Gastrocnemius medialis (tissue), 4 donors: ENCODE measurements at regions not wholly inside any gene's neighbourhood (a gene's known extent, or its start where the extent isn't known, plus 50 kb on each side); places are given as distances from the start of the nearest gene placed in this dataset.

Experiments
- ATAC-seq, 2 donors: fragments of 150-250 bp; one replicate each; pipeline ENCODE4 v1.9.1; 2016
- DNase-seq, 2 donors: peaks; one replicate each; pipeline ENCODE4 v3.0.0-alpha.2; 2019
- H3K27ac ChIP-seq, 4 donors: fragments of 200-600 bp; sonication (generic); 1 replicate in 1 of 4; 2 replicates in 3 of 4; pipeline ENCODE4 v1.5.1; 2016 to 2018; ENCODE audit warnings: mild to moderate bottlenecking in 2 of 4, moderate library complexity in 1 of 4
- H3K27me3 ChIP-seq, 3 donors: fragments of 200-600 bp; sonication (generic) in 2 of 3; 1 replicate in 1 of 3; 2 replicates in 2 of 3; pipeline versions ENCODE4 v1.5.1 to v1.6.0; 2016 to 2019; ENCODE audit warnings: mild to moderate bottlenecking in 1 of 3, moderate library complexity in 1 of 3
- H3K36me3 ChIP-seq, 2 donors: fragments of 200-600 bp; sonication (generic) in 1 of 2; one replicate each; pipeline ENCODE4 v1.5.1; 2017 to 2018
- H3K4me1 ChIP-seq, 2 donors: fragments of 200-600 bp; sonication (generic) in 1 of 2; one replicate each; pipeline ENCODE4 v1.5.1; 2016 to 2017; ENCODE audit warnings: mild to moderate bottlenecking in 2 of 2
- H3K4me3 ChIP-seq, 4 donors: fragments of 200-600 bp; sonication (generic) in 3 of 4; 1 replicate in 1 of 4; 2 replicates in 3 of 4; pipeline ENCODE4 v1.5.1; 2016 to 2019; ENCODE audit warnings: mild to moderate bottlenecking in 2 of 4
- H3K9me3 ChIP-seq, 3 donors: fragments of 200-600 bp; sonication (generic) in 2 of 3; 1 replicate in 1 of 3; 2 replicates in 2 of 3; pipeline ENCODE4 v1.5.1; 2016 to 2019
- POLR2A ChIP-seq, 2 donors: fragments of 450-650 bp; IDR thresholded peaks; one replicate each; pipeline ENCODE4 v1.6.1; 2017; ENCODE audit warnings: antibody characterized with exemption in 2 of 2, mild to moderate bottlenecking in 2 of 2, moderate library complexity in 2 of 2
- in situ Hi-C, 4 donors: fragments of 200-750 bp; cut with MboI; loops; one replicate each; pipeline versions ENCODE4 v1.15.0 to v1.8.0; 2017; ENCODE audit warnings: low sequenced_read_pairs in 4 of 4
- intact Hi-C: fragments of 100-400 bp; cut with DNase I; formaldehyde crosslinking; loops from one replicate; pipeline ENCODE4 v1.15.1; 2023; ENCODE audit warnings: low total_unique reads
- TF ChIP-seq, protein P1 (sequence below), 5 experiments: fragments of 450-650 bp in 3 of 5; fragments of 200-600 bp in 2 of 5; sonication (generic) in 2 of 5; IDR thresholded peaks in 4 of 5; conservative IDR thresholded peaks in 1 of 5; 1 replicate in 4 of 5; 2 replicates in 1 of 5; pipeline ENCODE4 v1.5.1; 2016 to 2019; ENCODE audit warnings: antibody characterized with exemption in 5 of 5, mild to moderate bottlenecking in 3 of 5, moderate library complexity in 3 of 5

DNA sequence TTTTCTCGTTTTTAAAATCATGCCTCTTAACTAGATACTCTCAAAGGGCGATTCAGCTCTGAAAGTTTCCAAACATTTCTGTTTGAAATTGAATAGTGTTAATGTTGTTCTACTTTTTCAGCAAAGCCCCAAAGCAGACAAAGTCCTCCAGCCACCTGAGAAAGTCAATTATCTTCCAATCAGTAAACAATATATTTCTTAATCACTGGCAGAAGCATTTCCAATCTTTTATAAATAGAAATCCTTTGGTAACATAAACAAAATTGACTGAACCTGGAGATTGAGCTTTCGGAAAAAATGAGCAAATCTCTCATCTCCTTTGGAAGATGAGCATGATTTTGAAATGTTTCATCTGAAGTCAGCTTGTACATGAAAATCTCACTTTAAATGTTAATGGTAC, 84.4 kb upstream of the FIBIN start:
- in situ Hi-C loops (no loop called here), intact Hi-C loops (no loop called here)
- no peak overlapping the region for H3K27ac ChIP-seq
- TF ChIP-seq, protein P1, sequence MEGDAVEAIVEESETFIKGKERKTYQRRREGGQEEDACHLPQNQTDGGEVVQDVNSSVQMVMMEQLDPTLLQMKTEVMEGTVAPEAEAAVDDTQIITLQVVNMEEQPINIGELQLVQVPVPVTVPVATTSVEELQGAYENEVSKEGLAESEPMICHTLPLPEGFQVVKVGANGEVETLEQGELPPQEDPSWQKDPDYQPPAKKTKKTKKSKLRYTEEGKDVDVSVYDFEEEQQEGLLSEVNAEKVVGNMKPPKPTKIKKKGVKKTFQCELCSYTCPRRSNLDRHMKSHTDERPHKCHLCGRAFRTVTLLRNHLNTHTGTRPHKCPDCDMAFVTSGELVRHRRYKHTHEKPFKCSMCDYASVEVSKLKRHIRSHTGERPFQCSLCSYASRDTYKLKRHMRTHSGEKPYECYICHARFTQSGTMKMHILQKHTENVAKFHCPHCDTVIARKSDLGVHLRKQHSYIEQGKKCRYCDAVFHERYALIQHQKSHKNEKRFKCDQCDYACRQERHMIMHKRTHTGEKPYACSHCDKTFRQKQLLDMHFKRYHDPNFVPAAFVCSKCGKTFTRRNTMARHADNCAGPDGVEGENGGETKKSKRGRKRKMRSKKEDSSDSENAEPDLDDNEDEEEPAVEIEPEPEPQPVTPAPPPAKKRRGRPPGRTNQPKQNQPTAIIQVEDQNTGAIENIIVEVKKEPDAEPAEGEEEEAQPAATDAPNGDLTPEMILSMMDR (IDR thresholded peaks at IDR 0.05 in 4 of 5, conservative IDR thresholded peaks at IDR 0.05 in 1 of 5), result no peak
- TF ChIP-seq POLR2A (IDR thresholded peaks at IDR 0.05), result no peak
- H3K4me1 ChIP-seq, result no peaks in the 10 kb centered on the region
- no peak overlapping the region for H3K4me3 ChIP-seq
- no peak for ATAC-seq
- no peaks in the 10 kb centered on the region for H3K9me3 ChIP-seq
- H3K36me3 ChIP-seq, result no peaks in the 10 kb centered on the region
- no peaks in the 10 kb centered on the region for H3K27me3 ChIP-seq
- DNase-seq, result no peak

DNA sequence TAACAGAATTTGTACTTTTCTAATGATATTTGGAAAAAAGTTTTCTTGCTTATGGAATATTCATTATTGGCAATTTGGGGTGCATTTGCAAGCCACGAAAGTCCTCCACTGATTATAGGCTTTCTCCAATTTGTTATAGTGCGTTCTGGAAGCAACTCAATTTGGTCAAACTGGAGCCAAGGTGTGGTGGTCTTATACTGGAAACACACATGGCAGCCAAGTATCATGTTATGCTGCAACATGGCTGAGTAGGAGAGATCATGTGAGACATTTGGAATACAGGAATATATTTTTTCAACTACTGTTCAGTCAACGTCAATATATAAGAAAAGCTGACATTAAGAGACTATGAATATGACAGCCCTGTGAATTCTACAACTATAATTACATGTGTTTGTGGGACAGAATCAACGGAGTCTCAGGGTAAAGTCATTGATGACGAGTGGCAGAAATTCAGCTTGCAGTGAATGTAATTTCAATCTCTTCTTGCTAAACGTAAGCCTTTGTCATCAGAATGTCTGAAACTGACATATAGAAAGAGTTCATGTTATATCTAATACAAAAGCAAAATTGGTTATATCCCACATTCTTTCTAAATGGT, 83.8 kb upstream of the FIBIN start:
- Histone ChIP-seq H3K27me3 (no peaks in the 10 kb centered on the region), H3K4me3 (no peak overlapping the region), H3K9me3 (no peaks in the 10 kb centered on the region), H3K36me3 (no peaks in the 10 kb centered on the region), H3K27ac (no peak overlapping the region), H3K4me1 (no peaks in the 10 kb centered on the region)
- DNase-seq, result no peak
- ATAC-seq, result no peak
- intact Hi-C loops (no loop called here), in situ Hi-C loops (no loop called here)
- TF ChIP-seq POLR2A (IDR thresholded peaks at IDR 0.05), result no peak
- TF ChIP-seq, protein P1 (IDR thresholded peaks at IDR 0.05 in 4 of 5, conservative IDR thresholded peaks at IDR 0.05 in 1 of 5), result no peak

DNA sequence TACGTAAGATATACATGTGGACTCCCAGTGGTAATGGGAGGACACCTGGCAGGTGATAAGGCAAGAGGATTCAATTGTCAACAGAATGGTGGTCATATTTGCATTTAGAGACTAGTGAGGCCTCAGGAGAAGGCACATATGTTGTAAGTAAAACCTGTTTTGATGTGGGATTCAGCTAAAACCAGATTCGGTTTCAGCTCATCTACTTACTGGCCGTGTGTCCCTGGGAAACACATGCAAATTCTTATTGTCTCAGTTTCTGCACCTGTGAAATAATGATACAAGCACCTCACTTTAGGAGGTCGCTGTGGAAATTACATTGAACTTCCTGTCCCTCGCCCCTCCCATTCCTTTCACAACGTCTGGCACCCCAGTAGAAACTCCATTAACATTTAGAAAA, 78.9 kb upstream of the FIBIN start:
- intact Hi-C loops, result no loop called here
- no peak overlapping the region for H3K27ac ChIP-seq
- TF ChIP-seq, protein P1 (IDR thresholded peaks at IDR 0.05 in 4 of 5, conservative IDR thresholded peaks at IDR 0.05 in 1 of 5), result no peak
- TF ChIP-seq POLR2A (IDR thresholded peaks at IDR 0.05), result no peak

DNA sequence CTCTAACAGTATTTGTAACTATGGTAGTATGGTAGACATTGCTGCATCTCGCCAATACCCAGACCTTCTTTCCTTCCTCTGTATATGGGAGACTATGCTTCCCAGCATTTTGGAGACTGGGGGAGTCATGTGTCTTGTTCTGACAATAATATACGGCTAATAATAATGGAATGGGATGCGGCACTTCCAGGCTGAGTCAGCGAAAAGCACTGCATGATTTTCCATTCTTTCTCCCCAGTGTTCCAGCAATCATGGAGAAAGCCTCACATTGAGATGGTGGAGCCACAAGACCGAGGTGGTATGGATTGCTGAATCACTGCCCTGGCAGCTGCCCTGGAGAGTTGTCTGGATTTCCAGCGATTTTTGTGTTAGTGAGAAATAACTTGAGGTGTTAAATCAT, 77.1 kb upstream of the FIBIN start:
- TF ChIP-seq POLR2A (IDR thresholded peaks at IDR 0.05), result no peak
- TF ChIP-seq, protein P1 (IDR thresholded peaks at IDR 0.05 in 4 of 5, conservative IDR thresholded peaks at IDR 0.05 in 1 of 5), result no peak
- H3K9me3 ChIP-seq, result no peaks in the 10 kb centered on the region
- no peak overlapping the region for H3K27ac ChIP-seq
- no peak for ATAC-seq
- no peaks in the 10 kb centered on the region for H3K36me3 ChIP-seq
- DNase-seq, result no peak
- intact Hi-C loops (no loop called here), in situ Hi-C loops (no loop called here)
- no peak overlapping the region for H3K4me3 ChIP-seq
- H3K4me1 ChIP-seq, result no peaks in the 10 kb centered on the region
- H3K27me3 ChIP-seq, result no peaks in the 10 kb centered on the region

More for the DNA sequence above, 78.9 kb upstream of the FIBIN start:
- H3K9me3 ChIP-seq, result no peaks in the 10 kb centered on the region
- DNase-seq (no peak), ATAC-seq (no peak)
- no peaks in the 10 kb centered on the region for H3K36me3 ChIP-seq
- no peaks in the 10 kb centered on the region for H3K4me1 ChIP-seq
- H3K4me3 ChIP-seq, result no peak overlapping the region
- in situ Hi-C loops, result no loop called here
- H3K27me3 ChIP-seq, result no peaks in the 10 kb centered on the region

DNA sequence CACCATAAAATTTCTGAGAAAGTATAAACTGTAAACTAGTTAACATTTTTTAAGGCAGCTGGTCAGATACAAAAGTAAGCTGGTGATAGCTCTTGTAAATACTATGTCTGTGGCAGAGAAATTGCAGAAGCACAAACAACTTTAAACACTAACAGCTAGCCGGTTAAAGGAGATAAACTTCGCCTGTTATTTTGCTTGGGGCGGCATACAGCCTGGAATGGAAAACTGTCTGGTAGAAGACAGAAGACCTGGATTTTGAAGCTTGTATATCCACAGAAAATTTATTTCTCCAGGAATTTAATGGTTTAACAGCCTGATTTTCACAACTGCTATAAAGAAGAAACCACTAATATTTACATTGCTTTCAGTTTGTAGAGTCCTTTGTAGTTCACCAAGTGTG, 65.3 kb upstream of the FIBIN start:
- intact Hi-C loops, result no loop called here
- DNase-seq, result no peak
- in situ Hi-C loops, result no loop called here
- no peak for TF ChIP-seq POLR2A (IDR thresholded peaks at IDR 0.05)
- TF ChIP-seq, protein P1 (IDR thresholded peaks at IDR 0.05 in 4 of 5, conservative IDR thresholded peaks at IDR 0.05 in 1 of 5), result no peak
- Histone ChIP-seq H3K4me1 (no peaks in the 10 kb centered on the region), H3K9me3 (no peaks in the 10 kb centered on the region), H3K36me3 (no peaks in the 10 kb centered on the region), H3K4me3 (no peak overlapping the region), H3K27ac (no peak overlapping the region), H3K27me3 (no peaks in the 10 kb centered on the region)
- ATAC-seq, result no peak
